Activated CD8-positive, alpha-beta T cell treated with anti-CD3 and anti-CD28 coated beads for 36 hours (primary cell): ENCODE measurements at regions not wholly inside any gene's neighbourhood (a gene's known extent, or its start where the extent isn't known, plus 50 kb on each side); places are given as distances from the start of the nearest gene placed in this dataset.

Experiments used
- ATAC-seq: fragments of 200-7000 bp; cut with Tn5 transposase; one replicate; pipeline ENCODE4 v1.10.0; 2021; ENCODE audit warnings: mild to moderate bottlenecking, moderate library complexity
- CTCF ChIA-PET: fragments of 350-600 bp; sonication (Branson Sonifier 250); formaldehyde crosslinking; loops from one replicate; lab custom pipeline; 2021; ENCODE audit warnings: antibody characterized with exemption; lab: Charles Lee
- POLR2A ChIA-PET: fragments of 350-600 bp; sonication (Branson Sonifier 250); formaldehyde crosslinking; loops from one replicate; lab custom pipeline; 2021; ENCODE audit warnings: antibody characterized with exemption; lab: Charles Lee
- DNase-seq: peaks from one replicate; pipeline ENCODE4 v3.0.0-alpha.2; 2020
- H3K27ac Mint-ChIP-seq: one replicate; pipeline ENCODE4 v1.8.0; 2021; ENCODE audit warnings: mild to moderate bottlenecking, mixed read lengths
- H3K27me3 Mint-ChIP-seq: one replicate; pipeline ENCODE4 v1.8.0; 2021; ENCODE audit warnings: mixed read lengths
- H3K36me3 Mint-ChIP-seq: one replicate; pipeline ENCODE4 v1.8.0; 2021; ENCODE audit warnings: low read depth, mixed read lengths
- H3K4me1 Mint-ChIP-seq: one replicate; pipeline ENCODE4 v1.8.0; 2021; ENCODE audit warnings: low read depth, mixed read lengths
- H3K4me3 Mint-ChIP-seq: one replicate; pipeline ENCODE4 v1.8.0; 2021; ENCODE audit warnings: mild to moderate bottlenecking, moderate library complexity, mixed read lengths
- H3K9me3 Mint-ChIP-seq: one replicate; pipeline ENCODE4 v1.8.0; 2021; ENCODE audit warnings: mixed read lengths
- intact Hi-C: fragments of 100-400 bp; cut with micrococcal nuclease; formaldehyde crosslinking; loops from one replicate; pipeline ENCODE4 v1.10.0; 2022
- TF ChIP-seq, protein P1 (sequence below): fragments of 200-600 bp; IDR thresholded peaks from one replicate; pipeline ENCODE4 v1.8.0; 2022; ENCODE audit warnings: antibody characterized with exemption, mild to moderate bottlenecking

DNA sequence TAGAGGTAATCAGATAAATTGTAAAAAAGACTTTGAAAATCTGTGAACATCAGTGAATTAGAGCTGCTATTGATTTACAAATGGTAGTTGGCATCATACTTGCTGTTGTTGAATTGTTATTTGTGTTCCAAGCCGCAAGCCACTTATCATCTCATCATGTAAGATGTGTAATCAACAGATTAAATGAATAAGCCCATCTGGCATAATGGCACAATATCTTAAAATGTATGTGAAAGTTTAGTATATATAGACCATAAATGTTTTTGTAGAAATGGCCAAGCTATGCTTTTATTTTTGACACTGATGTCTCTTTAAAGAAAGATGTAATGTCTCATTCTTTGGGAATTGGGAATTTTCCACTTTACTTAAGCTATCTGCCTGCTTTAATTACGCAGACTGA, 682.6 kb upstream of the GNPDA2 start:
- no peaks in the 10 kb centered on the region for H3K27me3 Mint-ChIP-seq
- ATAC-seq (no peak), DNase-seq (no peak)
- H3K9me3 Mint-ChIP-seq = peaks cover 11% of the 10 kb centered on the region
- TF ChIP-seq, protein P1, sequence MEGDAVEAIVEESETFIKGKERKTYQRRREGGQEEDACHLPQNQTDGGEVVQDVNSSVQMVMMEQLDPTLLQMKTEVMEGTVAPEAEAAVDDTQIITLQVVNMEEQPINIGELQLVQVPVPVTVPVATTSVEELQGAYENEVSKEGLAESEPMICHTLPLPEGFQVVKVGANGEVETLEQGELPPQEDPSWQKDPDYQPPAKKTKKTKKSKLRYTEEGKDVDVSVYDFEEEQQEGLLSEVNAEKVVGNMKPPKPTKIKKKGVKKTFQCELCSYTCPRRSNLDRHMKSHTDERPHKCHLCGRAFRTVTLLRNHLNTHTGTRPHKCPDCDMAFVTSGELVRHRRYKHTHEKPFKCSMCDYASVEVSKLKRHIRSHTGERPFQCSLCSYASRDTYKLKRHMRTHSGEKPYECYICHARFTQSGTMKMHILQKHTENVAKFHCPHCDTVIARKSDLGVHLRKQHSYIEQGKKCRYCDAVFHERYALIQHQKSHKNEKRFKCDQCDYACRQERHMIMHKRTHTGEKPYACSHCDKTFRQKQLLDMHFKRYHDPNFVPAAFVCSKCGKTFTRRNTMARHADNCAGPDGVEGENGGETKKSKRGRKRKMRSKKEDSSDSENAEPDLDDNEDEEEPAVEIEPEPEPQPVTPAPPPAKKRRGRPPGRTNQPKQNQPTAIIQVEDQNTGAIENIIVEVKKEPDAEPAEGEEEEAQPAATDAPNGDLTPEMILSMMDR = no peak
- H3K4me1 Mint-ChIP-seq = no peaks in the 10 kb centered on the region
- H3K36me3 Mint-ChIP-seq = no peaks in the 10 kb centered on the region
- H3K4me3 Mint-ChIP-seq = no peak overlapping the region
- no peak overlapping the region for H3K27ac Mint-ChIP-seq
- ChIA-PET POLR2A (no interaction called here), CTCF (no interaction called here)
- intact Hi-C loops = no loop called here

DNA sequence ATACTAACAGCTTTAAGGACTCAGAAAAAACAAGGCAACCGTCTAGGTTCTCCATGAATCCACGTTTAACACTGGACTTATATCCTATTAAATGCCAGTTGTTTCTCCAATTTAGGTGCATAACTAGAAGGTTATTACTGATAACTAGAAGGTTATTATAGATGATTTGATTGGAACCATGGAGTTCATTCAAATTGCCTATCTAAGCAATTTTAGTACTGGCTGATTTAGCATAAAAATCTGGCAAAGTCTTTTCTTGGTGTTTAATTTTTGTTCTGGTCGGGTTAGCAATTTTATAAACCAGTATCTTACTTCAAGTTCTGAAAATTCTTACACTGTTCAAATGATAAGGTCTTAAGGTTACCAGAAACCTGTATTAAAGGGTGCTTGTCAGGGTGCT, 672.8 kb upstream of the GNPDA2 start:
- ATAC-seq (no peak), DNase-seq (no peak)
- Mint-ChIP-seq H3K4me1 (no peaks in the 10 kb centered on the region), H3K27ac (no peak overlapping the region), H3K9me3 (peaks cover 2% of the 10 kb centered on the region), H3K36me3 (no peaks in the 10 kb centered on the region), H3K27me3 (no peaks in the 10 kb centered on the region), H3K4me3 (no peak overlapping the region)
- TF ChIP-seq, protein P1 = no peak
- POLR2A ChIA-PET = no interaction called here
- CTCF ChIA-PET = no interaction called here
- intact Hi-C loops = no loop called here

DNA sequence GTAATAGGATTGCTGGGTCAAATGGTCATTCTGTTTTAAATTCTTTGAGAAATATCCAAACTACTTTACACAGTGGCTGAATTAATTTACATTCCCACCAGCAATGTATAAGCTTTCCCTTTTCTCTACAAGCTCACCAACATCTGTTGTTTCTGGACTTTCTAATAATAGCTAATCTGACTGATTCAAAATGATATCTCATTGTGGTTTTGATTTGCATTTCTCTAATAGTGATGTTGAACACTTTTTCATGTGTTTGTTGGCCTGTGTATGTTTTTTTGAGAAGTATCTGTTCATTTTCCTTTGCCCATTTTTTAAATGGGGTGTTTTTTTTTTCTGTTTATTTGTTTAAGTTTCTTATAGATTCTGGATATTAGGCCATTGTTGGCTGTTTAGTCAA, 659.0 kb upstream of the GNPDA2 start:
- DNase-seq (no peak), ATAC-seq (no peak)
- TF ChIP-seq, protein P1 = no peak
- no peaks in the 10 kb centered on the region for H3K27me3 Mint-ChIP-seq
- no peaks in the 10 kb centered on the region for H3K4me1 Mint-ChIP-seq
- H3K9me3 Mint-ChIP-seq = peaks cover 12% of the 10 kb centered on the region
- intact Hi-C loops = no loop called here
- no peaks in the 10 kb centered on the region for H3K36me3 Mint-ChIP-seq
- POLR2A ChIA-PET = no interaction called here
- H3K4me3 Mint-ChIP-seq = no peak overlapping the region
- H3K27ac Mint-ChIP-seq = no peak overlapping the region
- CTCF ChIA-PET = no interaction called here

DNA sequence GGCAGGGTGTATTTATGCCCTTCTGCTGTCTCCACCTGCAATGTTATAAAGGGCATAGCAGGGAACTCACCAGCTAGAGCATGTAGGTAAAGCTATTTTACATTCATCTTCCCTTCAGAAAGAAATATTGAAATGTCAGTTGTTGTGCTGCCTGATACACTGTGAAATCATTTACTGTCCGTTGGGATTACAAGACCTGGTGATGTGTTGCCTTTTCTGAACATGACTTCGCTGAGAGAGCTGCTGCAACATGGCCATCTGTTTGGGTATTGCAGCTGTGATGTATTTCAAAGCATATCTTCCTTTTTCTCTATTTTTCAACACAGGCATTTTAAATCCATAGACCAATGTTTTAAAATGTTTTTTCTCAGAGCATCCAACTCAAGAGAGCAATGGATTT, 644.1 kb upstream of the GNPDA2 start:
- TF ChIP-seq, protein P1 = no peak
- CTCF ChIA-PET = no interaction called here
- ATAC-seq (no peak), DNase-seq (no peak)
- Mint-ChIP-seq H3K27ac (no peak overlapping the region), H3K4me3 (no peak overlapping the region), H3K9me3 (peaks cover 7% of the 10 kb centered on the region), H3K4me1 (no peaks in the 10 kb centered on the region), H3K27me3 (no peaks in the 10 kb centered on the region), H3K36me3 (no peaks in the 10 kb centered on the region)
- intact Hi-C loops = no loop called here
- POLR2A ChIA-PET = no interaction called here

DNA sequence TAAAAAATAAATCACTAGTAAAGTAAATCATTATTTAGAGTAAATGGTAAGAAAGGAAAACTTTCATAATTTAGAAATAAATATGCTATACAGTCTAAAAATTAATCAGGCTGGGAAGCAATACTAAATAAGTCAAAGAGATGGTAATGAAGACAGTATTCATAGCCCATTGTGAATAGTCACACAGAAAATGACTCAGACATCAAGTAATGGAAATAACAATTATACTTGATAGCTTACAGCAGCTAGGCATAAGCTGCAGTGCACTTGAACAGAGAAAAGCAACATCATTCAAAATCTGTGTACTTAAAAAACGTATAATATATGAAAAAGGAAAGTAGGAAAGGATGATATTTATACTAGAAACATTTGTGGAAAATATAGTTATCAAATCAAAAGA, 642.5 kb upstream of the GNPDA2 start:
- Mint-ChIP-seq H3K4me1 (no peaks in the 10 kb centered on the region), H3K9me3 (peaks cover 7% of the 10 kb centered on the region), H3K27ac (no peak overlapping the region), H3K4me3 (no peak overlapping the region), H3K36me3 (no peaks in the 10 kb centered on the region), H3K27me3 (no peaks in the 10 kb centered on the region)
- intact Hi-C loops = no loop called here
- POLR2A ChIA-PET = no interaction called here
- no peak for DNase-seq
- no peak for ATAC-seq
- TF ChIP-seq, protein P1 = no peak
- CTCF ChIA-PET = no interaction called here
